Omental fat pad (tissue), 3 donors: ENCODE measurements at regions not wholly inside any gene's neighbourhood (a gene's known extent, or its start where the extent isn't known, plus 50 kb on each side); places are given as distances from the start of the nearest gene placed in this dataset.

Experiments
- ATAC-seq: fragments of 150-250 bp; one replicate; pipeline ENCODE4 v1.9.1; 2016; ENCODE audit warnings: mild to moderate bottlenecking, moderate library complexity; ENCODE audit not compliant: low FRiP score
- DNase-seq: peaks from one replicate; pipeline ENCODE4 v3.0.0-alpha.2; 2019; ENCODE audit warnings: low spot score
- TF ChIP-seq, protein P1 (sequence below), 3 donors: fragments of 450-650 bp; IDR thresholded peaks; one replicate each; pipeline ENCODE4 v1.5.1; 2016 to 2017; ENCODE audit warnings: antibody characterized with exemption in 3 of 3, mild to moderate bottlenecking in 3 of 3, moderate library complexity in 2 of 3

DNA sequence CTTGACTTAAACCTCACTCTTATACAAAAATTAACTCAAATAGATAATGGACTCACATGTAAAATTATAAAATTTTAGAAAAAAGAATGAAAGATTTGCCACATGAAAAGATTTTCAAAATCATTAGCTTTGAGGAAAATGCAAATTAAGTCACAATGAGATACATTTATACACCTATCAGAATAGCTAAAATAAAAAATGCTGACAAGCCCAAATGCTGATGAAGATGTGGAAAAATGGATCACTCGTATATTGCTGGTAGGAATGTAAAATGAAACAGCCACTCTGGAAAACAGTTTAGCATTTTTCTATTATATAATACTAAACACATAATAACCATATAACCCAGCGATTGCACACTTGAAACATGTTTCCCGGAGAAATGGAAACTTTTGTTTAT is 316.2 kb downstream of the ANKRD50 start:
- ATAC-seq (no peak), DNase-seq (no peak)
- TF ChIP-seq, protein P1, sequence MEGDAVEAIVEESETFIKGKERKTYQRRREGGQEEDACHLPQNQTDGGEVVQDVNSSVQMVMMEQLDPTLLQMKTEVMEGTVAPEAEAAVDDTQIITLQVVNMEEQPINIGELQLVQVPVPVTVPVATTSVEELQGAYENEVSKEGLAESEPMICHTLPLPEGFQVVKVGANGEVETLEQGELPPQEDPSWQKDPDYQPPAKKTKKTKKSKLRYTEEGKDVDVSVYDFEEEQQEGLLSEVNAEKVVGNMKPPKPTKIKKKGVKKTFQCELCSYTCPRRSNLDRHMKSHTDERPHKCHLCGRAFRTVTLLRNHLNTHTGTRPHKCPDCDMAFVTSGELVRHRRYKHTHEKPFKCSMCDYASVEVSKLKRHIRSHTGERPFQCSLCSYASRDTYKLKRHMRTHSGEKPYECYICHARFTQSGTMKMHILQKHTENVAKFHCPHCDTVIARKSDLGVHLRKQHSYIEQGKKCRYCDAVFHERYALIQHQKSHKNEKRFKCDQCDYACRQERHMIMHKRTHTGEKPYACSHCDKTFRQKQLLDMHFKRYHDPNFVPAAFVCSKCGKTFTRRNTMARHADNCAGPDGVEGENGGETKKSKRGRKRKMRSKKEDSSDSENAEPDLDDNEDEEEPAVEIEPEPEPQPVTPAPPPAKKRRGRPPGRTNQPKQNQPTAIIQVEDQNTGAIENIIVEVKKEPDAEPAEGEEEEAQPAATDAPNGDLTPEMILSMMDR (IDR thresholded peaks at IDR 0.05) = no peak

DNA sequence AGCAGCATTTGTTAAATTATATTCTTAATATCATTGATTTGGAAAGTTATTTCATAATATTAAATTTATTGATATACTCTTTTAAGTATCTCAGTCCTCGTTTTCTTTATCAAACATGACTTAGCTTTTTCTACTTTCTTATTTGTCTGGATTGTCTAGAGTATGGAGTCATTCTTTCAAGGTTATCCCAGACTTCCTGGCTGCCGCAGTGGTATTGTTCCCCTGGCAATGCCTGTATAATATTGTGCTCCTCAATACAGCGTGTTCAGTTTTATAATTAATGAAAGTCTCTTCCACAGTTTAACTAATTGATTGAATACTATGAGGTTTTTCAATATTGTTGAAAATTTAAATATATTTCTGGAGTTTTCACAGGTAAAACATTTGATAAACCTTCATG is 310.9 kb downstream of the ANKRD50 start:
- TF ChIP-seq, protein P1 (IDR thresholded peaks at IDR 0.05) = no peak
- ATAC-seq = no peak
- no peak for DNase-seq

DNA sequence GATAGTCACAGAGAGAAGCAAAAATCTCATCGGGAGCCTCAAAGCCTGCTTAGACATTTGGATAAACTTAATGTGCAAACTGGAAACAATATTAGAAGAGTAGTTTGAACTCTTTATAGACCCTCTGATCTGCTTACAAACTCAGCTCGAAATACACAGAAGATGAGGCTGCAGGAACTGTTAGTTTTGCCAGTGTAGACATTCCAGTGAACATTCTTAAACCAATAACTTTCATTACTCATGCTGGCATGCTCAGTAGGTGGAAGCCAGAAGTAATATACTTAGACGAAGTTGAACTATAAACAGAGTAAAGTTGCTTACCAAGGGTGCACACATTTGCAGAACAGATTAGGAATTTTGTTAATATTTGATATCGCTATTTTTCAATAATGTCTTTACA is 303.5 kb downstream of the ANKRD50 start:
- ATAC-seq = no peak
- TF ChIP-seq, protein P1 (IDR thresholded peaks at IDR 0.05) = no peak
- no peak for DNase-seq

DNA sequence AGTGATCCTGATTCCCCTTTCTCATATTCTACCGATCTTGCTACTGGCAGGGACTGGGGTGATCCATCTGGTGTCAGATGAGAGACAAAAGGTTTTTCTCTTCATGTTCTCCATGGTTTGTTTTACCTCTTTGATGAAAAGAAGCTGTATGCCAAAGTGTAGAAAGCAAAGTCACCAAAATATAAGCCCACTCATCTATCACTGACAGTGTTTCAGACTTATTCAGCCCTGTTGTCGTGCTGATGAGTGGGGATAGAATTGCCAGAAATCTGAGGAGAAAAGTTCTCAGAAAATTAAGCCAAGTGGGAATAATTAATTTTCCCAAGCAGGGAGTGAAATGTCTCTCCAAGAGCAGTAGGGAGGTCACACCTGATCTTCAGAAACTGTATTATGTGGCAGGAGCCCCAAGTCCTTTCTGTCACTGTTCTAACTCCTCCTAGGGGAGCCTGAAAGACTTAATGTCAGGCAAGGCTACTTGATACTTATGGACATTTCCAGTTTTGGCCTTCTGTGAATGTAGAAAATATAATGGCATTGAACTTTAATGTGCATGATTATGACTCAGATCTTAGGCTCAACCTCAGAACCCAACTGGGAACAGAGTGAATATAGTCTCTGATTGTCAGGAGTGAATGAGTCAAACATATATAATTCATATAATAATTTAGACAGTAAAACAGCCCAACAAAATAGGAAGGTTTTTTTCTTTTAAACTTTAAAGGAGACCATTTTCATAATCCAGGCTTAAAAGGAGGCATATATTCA is 298.1 kb downstream of the ANKRD50 start:
- DNase-seq (no peak), ATAC-seq (no peak)
- TF ChIP-seq, protein P1 (IDR thresholded peaks at IDR 0.05) = no peak

DNA sequence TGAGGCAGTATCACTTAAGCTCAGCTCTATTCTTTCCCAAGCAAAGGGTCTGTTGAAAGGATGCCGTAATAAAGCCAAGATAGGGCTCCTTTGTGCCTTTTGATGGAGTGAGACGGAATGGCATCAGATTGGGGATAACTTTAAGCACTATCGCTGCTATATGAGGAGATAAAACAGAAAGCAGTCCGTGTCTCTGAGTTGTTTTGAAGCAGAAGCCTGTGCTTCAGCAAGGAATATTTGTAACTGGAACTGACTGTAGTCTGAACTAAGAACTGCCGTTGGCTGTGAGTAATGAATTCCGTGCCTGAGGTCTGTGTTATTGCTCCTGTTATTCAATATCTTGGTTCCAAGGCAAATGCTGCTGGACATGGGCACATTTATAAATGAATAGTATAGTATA is 297.4 kb downstream of the ANKRD50 start:
- TF ChIP-seq, protein P1 (IDR thresholded peaks at IDR 0.05) = no peak
- no peak for ATAC-seq
- no peak for DNase-seq

DNA sequence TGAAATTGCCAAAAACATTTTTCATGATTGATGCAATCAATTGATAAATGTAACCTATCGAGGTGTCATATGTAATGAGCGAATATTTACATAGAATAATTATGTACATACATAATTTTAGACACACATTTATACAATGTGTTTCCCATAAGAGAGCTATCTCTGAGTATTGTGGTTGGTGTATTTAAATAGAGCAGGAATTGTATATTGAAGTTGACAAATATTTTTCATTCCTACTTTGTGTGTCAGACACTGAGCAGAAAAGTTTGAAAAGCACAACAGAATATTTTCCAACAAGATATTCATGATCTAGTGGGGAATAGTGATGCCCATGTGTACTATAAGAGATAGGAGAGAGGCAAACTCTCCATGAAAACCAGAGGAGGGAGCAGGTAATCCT is 295.2 kb downstream of the ANKRD50 start:
- TF ChIP-seq, protein P1 (IDR thresholded peaks at IDR 0.05) = no peak
- no peak for ATAC-seq

DNA sequence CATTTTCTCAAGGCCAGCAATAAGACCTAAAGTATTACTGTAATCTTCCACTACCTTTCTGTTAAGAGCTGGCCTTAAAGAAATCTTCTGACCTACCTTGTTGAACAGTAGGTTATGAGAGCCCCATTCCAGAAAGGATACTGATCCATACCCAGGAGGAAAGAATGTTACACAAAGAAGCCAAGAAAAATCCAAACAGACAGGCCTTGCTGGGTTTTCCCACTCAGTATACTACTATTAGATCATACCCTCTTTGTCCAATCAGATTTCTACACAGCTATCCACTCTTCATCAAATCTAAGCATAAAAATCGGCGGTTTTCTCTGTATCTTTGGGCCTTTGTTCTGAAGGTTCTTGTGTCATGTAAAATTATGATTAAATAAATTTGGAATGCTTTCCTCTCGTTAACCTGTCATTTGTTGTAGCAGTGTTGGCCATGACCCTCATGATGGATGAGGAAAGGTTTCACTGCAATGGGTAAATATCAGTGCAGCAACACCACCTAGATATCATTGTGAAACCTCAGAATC is 292.3 kb downstream of the ANKRD50 start:
- DNase-seq (no peak), ATAC-seq (no peak)
- TF ChIP-seq, protein P1 (IDR thresholded peaks at IDR 0.05) = no peak

More for the DNA sequence above, 295.2 kb downstream of the ANKRD50 start:
- no peak for DNase-seq
